Kidney epithelial cell (primary cell): ENCODE measurements at regions not wholly inside any gene's neighbourhood (a gene's known extent, or its start where the extent isn't known, plus 50 kb on each side); places are given as distances from the start of the nearest gene placed in this dataset.

Experiments used
- DNase-seq: peaks from one replicate; pipeline ENCODE4 v3.0.0-alpha.2; 2010; ENCODE audit warnings: low read depth
- H3K27me3 ChIP-seq: 2 replicates; pipeline ENCODE4 v1.6.0; 2011; ENCODE audit warnings: low read length; ENCODE audit not compliant: control insufficient read depth, insufficient read depth
- H3K36me3 ChIP-seq: 2 replicates; pipeline ENCODE4 v1.5.1; 2011; ENCODE audit warnings: low read length; ENCODE audit not compliant: control insufficient read depth, insufficient read depth
- H3K4me3 ChIP-seq: 2 replicates; pipeline ENCODE4 v1.5.1; 2011; ENCODE audit warnings: low read depth, mild to moderate bottlenecking, control low read depth, low read length
- CTCF ChIP-seq: IDR thresholded peaks from 2 replicates; pipeline ENCODE4 v1.5.1; 2011; ENCODE audit warnings: mild to moderate bottlenecking, moderate library complexity, low read length, control low read depth, inconsistent platforms; ENCODE audit not compliant: insufficient read depth, poor library complexity, severe bottlenecking

- no peak for DNase-seq
- TF ChIP-seq CTCF, result no peak
- no peak overlapping the region for H3K4me3 ChIP-seq
- H3K36me3 ChIP-seq, result no peaks in the 10 kb centered on the region
- H3K27me3 ChIP-seq, result no peaks in the 10 kb centered on the region
These were observed 150.5 kb downstream of the EN1 start for GRCh38 chr2:118696786-118697465.

- DNase-seq, result no peak
- no peak overlapping the region for H3K4me3 ChIP-seq
These were observed 154.1 kb downstream of the EN1 start for GRCh38 chr2:118693287-118693822.

GRCh38 chr2:118689874-118690273 is 157.6 kb downstream of the EN1 start:
- H3K36me3 ChIP-seq, result no peaks in the 10 kb centered on the region
- DNase-seq, result no peak
- no peak overlapping the region for H3K4me3 ChIP-seq
- H3K27me3 ChIP-seq, result no peaks in the 10 kb centered on the region
- no peak for TF ChIP-seq CTCF

More at GRCh38 chr2:118693287-118693822, 154.1 kb downstream of the EN1 start:
- Histone ChIP-seq H3K36me3 (no peaks in the 10 kb centered on the region), H3K27me3 (no peaks in the 10 kb centered on the region)
- no peak for TF ChIP-seq CTCF

GRCh38 chr2:118689456-118689855 is 158.0 kb downstream of the EN1 start:
- Histone ChIP-seq H3K36me3 (no peaks in the 10 kb centered on the region), H3K4me3 (no peak overlapping the region), H3K27me3 (no peaks in the 10 kb centered on the region)
- no peak for DNase-seq
- no peak for TF ChIP-seq CTCF

- Histone ChIP-seq H3K27me3 (no peaks in the 10 kb centered on the region), H3K36me3 (no peaks in the 10 kb centered on the region), H3K4me3 (no peak overlapping the region)
- no peak for TF ChIP-seq CTCF
- no peak for DNase-seq
These were observed 158.4 kb downstream of the EN1 start for GRCh38 chr2:118689033-118689432.

- Histone ChIP-seq H3K27me3 (no peaks in the 10 kb centered on the region), H3K36me3 (no peaks in the 10 kb centered on the region), H3K4me3 (no peak overlapping the region)
- no peak for DNase-seq
- TF ChIP-seq CTCF, result no peak
These were observed 159.8 kb downstream of the EN1 start for GRCh38 chr2:118687698-118688097.
